ENCODE measurements at regions not wholly inside any gene's neighbourhood (a gene's known extent, or its start where the extent isn't known, plus 50 kb on each side); places are given as distances from the start of the nearest gene placed in this dataset.

- TF ChIP-seq, protein P1, sequence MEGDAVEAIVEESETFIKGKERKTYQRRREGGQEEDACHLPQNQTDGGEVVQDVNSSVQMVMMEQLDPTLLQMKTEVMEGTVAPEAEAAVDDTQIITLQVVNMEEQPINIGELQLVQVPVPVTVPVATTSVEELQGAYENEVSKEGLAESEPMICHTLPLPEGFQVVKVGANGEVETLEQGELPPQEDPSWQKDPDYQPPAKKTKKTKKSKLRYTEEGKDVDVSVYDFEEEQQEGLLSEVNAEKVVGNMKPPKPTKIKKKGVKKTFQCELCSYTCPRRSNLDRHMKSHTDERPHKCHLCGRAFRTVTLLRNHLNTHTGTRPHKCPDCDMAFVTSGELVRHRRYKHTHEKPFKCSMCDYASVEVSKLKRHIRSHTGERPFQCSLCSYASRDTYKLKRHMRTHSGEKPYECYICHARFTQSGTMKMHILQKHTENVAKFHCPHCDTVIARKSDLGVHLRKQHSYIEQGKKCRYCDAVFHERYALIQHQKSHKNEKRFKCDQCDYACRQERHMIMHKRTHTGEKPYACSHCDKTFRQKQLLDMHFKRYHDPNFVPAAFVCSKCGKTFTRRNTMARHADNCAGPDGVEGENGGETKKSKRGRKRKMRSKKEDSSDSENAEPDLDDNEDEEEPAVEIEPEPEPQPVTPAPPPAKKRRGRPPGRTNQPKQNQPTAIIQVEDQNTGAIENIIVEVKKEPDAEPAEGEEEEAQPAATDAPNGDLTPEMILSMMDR (IDR thresholded peaks at IDR 0.05; ENCODE audit: borderline replicate concordance, extremely low read depth, low read length, poor library complexity, severe bottlenecking), result no peak
- no peak for TF ChIP-seq EZH2 (IDR thresholded peaks at IDR 0.05; ENCODE audit: borderline replicate concordance, low read depth, low read length, severe bottlenecking)
Observed at GRCh38 chr7:119571666-119572065, 701.3 kb upstream of the KCND2 start.

Measured in DND-41 (cell line).